Activated CD4-positive, alpha-beta T cell treated with anti-CD3 and anti-CD28 coated beads, Interleukin-10, Interleukin-2, amounts not matched to agents 100 ng/mL and 50 ng/mL, durations not matched to agents 16 hours and 8 hours (primary cell): ENCODE measurements at regions not wholly inside any gene's neighbourhood (a gene's known extent, or its start where the extent isn't known, plus 50 kb on each side); places are given as distances from the start of the nearest gene placed in this dataset.

Source experiments
- DNase-seq: peaks from one replicate; pipeline ENCODE4 v3.0.0-alpha.2; 2020

- no peak for DNase-seq
These were observed 1194.6 kb downstream of the SORCS1 start for GRCh38 chr10:105969884-105970377.

- no peak for DNase-seq
These were observed 1195.8 kb downstream of the SORCS1 start for GRCh38 chr10:105968666-105969065.

DNA sequence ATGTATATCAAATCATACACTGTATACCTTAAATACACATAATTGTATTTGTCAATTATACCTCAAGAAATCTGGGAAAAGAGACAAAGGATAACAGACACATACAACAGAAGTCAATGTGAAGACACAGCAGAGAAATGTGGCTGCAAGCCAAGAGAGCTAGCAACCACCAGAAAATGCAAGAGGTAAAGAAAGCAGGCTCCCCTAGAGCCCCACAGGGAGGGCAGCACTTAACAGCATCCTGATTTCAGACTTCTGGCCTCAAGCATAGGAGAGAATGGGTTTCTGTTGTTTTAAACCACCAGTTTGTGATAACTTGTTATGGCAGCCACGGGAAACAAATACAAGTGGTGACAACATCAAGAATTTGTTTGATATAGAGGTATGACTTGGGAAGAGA, 1197.2 kb downstream of the SORCS1 start:
- no peak for DNase-seq

- DNase-seq = no peak
These were observed 1199.4 kb downstream of the SORCS1 start for GRCh38 chr10:105965141-105965540.

- no peak for DNase-seq
These were observed 1200.5 kb downstream of the SORCS1 start for GRCh38 chr10:105964009-105964408.

- DNase-seq = no peak
These were observed 1201.1 kb downstream of the SORCS1 start for GRCh38 chr10:105963334-105963884.

GRCh38 chr10:105956550-105956949, 1208.0 kb downstream of the SORCS1 start:
- no peak for DNase-seq

DNA sequence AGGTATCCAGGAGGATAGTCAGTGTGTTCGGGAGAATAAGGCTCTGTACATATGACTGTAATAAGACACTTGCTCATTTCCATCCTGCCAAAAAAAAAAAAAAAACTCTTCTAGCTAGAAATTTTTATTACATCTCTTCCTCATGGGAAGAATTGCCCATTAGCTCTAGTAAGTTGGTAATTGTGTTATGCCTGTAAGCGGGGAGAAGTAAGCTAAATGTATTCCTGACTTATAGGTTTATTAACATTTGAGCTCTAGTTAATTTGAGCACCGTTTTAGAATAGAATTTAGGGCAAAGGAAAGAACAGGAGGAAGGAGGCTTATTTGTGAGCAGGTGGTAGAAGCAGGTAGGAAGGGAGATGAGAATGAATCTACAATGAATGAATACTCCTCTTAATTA, 1210.6 kb downstream of the SORCS1 start:
- DNase-seq = no peak

GRCh38 chr10:105953056-105953455, 1211.5 kb downstream of the SORCS1 start:
- no peak for DNase-seq

DNA sequence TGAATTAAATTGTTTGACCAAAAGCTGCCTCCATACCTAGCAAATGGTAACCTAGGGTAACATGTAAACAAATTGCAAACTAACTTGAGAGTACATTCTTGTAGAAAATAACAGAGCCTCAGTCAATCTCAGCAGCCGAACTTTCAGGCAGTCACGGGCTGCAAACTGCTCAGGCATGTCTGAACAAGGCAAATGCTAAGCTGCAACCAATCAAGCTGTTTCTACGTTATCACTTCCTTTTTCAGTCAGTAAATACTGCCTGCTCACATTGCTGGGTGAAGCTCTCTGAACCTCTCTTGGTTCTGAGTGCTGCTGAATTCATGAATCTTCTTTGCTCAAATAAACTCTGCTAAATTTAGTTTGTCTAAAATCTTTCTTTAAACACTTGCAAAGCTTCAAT, 1212.4 kb downstream of the SORCS1 start:
- DNase-seq = no peak

- peak; percentile 36 for DNase-seq
These were observed 1214.1 kb downstream of the SORCS1 start for GRCh38 chr10:105950410-105950809.

DNA sequence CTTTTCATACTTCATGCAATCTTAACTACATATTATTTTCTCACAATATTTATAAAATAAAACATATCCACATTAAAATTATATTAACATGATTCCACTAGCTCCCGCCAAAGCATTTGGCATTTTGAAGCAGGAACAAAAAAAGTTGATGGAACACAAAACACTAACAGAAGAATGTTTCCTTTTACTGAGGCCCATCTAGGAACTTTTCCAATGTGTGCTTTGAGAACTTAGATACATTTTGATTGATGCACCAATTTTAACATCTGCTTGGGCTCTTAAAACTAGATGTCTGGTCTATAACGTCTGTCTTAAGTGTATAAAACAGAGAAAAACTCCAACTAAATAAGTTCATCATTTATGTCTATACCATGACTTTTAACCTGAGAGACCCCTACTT, 1214.8 kb downstream of the SORCS1 start:
- no peak for DNase-seq

GRCh38 chr10:105925045-105925785, 1239.3 kb downstream of the SORCS1 start:
- DNase-seq = no peak

- no peak for DNase-seq
These were observed 1243.2 kb downstream of the SORCS1 start for GRCh38 chr10:105921348-105921747.

DNA sequence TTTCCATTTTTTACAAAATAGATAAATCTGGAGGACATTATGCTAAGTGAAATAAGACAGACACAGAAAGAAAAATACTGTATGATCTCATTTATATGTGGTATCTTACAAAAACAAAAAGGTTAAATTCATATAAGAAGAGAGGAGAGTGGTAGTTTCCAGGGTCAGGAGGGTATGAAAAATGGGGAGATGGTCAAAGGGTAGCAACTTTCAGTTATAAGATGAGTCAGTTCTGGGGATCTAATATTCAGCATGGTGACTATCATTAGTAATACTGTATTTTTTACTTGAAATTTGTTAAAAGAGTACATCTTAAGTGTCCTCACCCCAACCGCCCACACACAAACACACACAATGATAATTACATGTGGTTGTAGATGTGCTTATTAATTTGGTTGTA, 1250.1 kb downstream of the SORCS1 start:
- no peak for DNase-seq

- DNase-seq = no peak
These were observed 1255.8 kb downstream of the SORCS1 start for GRCh38 chr10:105908701-105909100.

- DNase-seq = no peak
These were observed 1244.4 kb downstream of the SORCS3 start for GRCh38 chr10:105885495-105885894.

GRCh38 chr10:105879401-105879800, 1238.3 kb downstream of the SORCS3 start:
- no peak for DNase-seq

GRCh38 chr10:105875050-105875449, 1234.0 kb downstream of the SORCS3 start:
- no peak for DNase-seq

- no peak for DNase-seq
These were observed 1231.6 kb downstream of the SORCS3 start for GRCh38 chr10:105872665-105873064.

DNA sequence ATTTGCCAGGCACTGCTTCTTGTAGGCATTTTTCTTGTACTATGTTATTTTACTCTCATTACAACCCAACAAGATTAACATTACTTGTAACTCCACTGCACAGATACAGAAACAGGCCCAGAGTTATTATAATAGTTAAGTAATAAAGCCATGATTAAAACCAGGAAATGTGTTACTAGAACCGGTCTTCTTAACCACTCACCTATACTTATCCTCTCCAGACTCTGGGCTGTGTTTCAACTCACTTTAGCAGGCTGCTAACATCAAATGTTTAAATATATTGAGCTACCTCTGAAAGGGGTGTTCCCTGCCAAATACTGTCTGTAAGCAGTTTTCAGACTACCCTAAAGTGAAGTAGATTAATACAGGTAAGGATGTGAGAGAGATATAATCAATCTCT, 1227.8 kb downstream of the SORCS3 start:
- DNase-seq = no peak

DNA sequence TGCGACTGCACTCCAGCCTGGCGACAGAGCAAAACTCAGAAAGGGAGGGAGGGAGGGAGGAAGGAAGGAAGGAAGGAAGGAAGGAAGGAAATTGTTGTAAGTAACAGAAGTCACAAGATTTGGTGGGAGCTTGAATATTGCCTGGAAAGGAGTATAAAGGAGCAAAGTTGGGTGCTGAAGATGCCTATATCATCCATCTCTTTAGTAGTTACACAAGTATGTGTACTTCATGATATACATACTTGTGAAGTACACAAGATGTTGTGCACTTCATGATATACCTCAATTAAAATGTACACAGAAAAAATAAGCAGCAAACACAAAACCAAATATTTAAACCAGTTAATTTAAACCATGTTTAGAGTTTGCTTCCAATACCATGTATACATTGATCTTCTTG, 1223.8 kb downstream of the SORCS3 start:
- no peak for DNase-seq

DNA sequence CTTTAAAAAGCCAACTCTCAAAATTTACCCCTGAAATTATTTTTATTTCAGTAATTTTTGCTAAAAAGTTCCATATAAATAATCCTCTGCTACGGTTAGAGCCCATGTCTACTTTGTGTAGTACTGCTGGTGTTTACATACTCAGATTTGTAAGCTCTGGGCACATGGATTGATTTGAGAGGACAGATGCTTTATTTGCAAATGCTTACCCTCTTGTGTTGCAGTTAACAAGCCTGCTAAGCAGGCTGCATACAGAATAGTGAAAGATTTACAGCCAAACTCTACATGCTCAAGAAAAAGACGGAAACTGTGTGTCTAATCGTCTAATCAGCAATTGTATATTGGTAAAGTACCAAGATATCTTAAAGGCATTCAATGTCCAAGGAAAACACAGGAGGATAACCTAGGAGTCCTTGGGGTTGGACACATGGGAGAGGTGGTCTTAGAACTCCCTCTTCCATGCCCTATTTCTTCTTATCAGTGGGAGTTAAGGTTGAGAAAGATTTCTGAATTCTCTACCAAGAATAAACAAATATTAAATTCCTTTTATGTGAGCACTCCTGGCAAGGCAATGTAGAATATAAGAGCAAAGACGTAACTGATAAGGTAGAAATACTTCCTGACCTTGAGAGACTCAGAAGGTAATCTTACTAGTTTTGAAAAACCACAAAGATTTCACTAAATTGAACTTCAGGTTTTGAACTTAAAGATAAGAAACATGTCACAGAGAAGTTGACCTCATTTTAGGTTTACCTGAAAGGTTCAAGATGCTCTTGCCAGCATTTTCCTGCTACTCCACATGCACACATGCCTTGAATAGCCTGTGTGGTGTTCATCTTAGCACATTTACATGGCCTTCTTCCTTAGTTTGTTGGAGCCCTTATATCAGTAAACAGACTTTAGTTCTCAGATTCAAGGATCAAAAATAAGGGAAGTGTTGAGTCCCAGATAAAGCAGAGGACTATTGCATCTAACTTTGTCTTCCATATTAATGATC, 1216.5 kb downstream of the SORCS3 start:
- DNase-seq = no peak

- DNase-seq = no peak
These were observed 1214.7 kb downstream of the SORCS3 start for GRCh38 chr10:105855791-105856190.
